ENCODE measurements at regions not wholly inside any gene's neighbourhood (a gene's known extent, or its start where the extent isn't known, plus 50 kb on each side); places are given as distances from the start of the nearest gene placed in this dataset.

GRCh38 chr9:85863875-85864274 is 77.1 kb upstream of the NAA35 start:
- Histone ChIP-seq H3K9ac (ENCODE audit: low read length) (no peak overlapping the region), H3K9me3 (ENCODE audit: control insufficient read depth in 1 of 2, insufficient read depth in 1 of 2, low read depth in 1 of 2, low read length in 2 of 2) (no peaks in the 10 kb centered on the region), H3K27ac (ENCODE audit: low read depth, low read length) (no peak overlapping the region), H3K36me3 (ENCODE audit: control insufficient read depth in 1 of 2, insufficient read depth in 2 of 2, low read length in 2 of 2) (no peaks in the 10 kb centered on the region), H2AFZ (ENCODE audit: low read depth, low read length, poor library complexity, severe bottlenecking) (no peak overlapping the region), H3K79me2 (ENCODE audit: insufficient read depth, low read length) (no peaks in the 10 kb centered on the region), H3K4me2 (ENCODE audit: low read length) (no peak overlapping the region), H3K27me3 (ENCODE audit: insufficient read depth, low read length) (no peaks in the 10 kb centered on the region), H4K20me1 (ENCODE audit: insufficient read depth) (no peaks in the 10 kb centered on the region), H3K4me3 (replicated peaks in 1 of 2; ENCODE audit: low read depth in 1 of 2, low read length in 2 of 2) (no peak overlapping the region), H3K9me2 (ENCODE audit: insufficient read depth) (no peaks in the 10 kb centered on the region), H3K4me1 (ENCODE audit: control insufficient read depth in 1 of 2, insufficient read depth in 2 of 2, low read length in 2 of 2) (peaks cover 14 to 16% of the 10 kb centered on the region in 2 experiments)
- intact Hi-C loops (cut with micrococcal nuclease) = no loop called here
- ATAC-seq (no peak), DNase-seq (ENCODE audit: low read depth, low spot score) (no peak)
- no TSS peak for BruUV-seq (replicated peaks)
- CTCF ChIA-PET = no interaction called here
- POLR2A ChIA-PET = no interaction called here
- TF ChIP-seq, protein P1, sequence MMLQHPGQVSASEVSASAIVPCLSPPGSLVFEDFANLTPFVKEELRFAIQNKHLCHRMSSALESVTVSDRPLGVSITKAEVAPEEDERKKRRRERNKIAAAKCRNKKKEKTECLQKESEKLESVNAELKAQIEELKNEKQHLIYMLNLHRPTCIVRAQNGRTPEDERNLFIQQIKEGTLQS (IDR thresholded peaks at IDR 0.05) = no peak
- TF ChIP-seq CEBPB (IDR thresholded peaks at IDR 0.05; ENCODE audit: low read depth) (no peak), ZNF274 (IDR thresholded peaks at IDR 0.05; ENCODE audit: low read depth, low read length) (no peak), EZH2phosphoT487 (IDR thresholded peaks at IDR 0.05; ENCODE audit: borderline replicate concordance) (no peak), EZH2 (IDR thresholded peaks at IDR 0.05) (no peak), YY1 (IDR thresholded peaks at IDR 0.05; ENCODE audit: extremely low read depth, insufficient replicate concordance, low read depth, low read length) (no peak), POLR2A (IDR thresholded peaks at IDR 0.05; ENCODE audit: borderline replicate concordance, extremely low read depth, insufficient read depth, insufficient read length) (no peak), ELF1 (IDR thresholded peaks at IDR 0.05; ENCODE audit: borderline replicate concordance, low read depth) (no peak), SRF (IDR thresholded peaks at IDR 0.05; ENCODE audit: low read depth) (no peak), TCF7L2 (IDR thresholded peaks at IDR 0.05; ENCODE audit: borderline replicate concordance, extremely low read depth, insufficient read depth, insufficient read length) (no peak), ZFX (IDR thresholded peaks at IDR 0.05) (no peak), FOSL1 (IDR thresholded peaks at IDR 0.05; ENCODE audit: low read depth) (no peak), CBX3 (IDR thresholded peaks at IDR 0.05; ENCODE audit: low read depth) (no peak)
- TF ChIP-seq, protein P2, sequence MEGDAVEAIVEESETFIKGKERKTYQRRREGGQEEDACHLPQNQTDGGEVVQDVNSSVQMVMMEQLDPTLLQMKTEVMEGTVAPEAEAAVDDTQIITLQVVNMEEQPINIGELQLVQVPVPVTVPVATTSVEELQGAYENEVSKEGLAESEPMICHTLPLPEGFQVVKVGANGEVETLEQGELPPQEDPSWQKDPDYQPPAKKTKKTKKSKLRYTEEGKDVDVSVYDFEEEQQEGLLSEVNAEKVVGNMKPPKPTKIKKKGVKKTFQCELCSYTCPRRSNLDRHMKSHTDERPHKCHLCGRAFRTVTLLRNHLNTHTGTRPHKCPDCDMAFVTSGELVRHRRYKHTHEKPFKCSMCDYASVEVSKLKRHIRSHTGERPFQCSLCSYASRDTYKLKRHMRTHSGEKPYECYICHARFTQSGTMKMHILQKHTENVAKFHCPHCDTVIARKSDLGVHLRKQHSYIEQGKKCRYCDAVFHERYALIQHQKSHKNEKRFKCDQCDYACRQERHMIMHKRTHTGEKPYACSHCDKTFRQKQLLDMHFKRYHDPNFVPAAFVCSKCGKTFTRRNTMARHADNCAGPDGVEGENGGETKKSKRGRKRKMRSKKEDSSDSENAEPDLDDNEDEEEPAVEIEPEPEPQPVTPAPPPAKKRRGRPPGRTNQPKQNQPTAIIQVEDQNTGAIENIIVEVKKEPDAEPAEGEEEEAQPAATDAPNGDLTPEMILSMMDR (IDR thresholded peaks at IDR 0.05 in 2 of 3, conservative IDR thresholded peaks at IDR 0.05 in 1 of 3; ENCODE audit: borderline replicate concordance in 1 of 3, insufficient read depth in 1 of 3, low read depth in 2 of 3, low read length in 2 of 3) = no peak
- TF ChIP-seq, protein P3, sequence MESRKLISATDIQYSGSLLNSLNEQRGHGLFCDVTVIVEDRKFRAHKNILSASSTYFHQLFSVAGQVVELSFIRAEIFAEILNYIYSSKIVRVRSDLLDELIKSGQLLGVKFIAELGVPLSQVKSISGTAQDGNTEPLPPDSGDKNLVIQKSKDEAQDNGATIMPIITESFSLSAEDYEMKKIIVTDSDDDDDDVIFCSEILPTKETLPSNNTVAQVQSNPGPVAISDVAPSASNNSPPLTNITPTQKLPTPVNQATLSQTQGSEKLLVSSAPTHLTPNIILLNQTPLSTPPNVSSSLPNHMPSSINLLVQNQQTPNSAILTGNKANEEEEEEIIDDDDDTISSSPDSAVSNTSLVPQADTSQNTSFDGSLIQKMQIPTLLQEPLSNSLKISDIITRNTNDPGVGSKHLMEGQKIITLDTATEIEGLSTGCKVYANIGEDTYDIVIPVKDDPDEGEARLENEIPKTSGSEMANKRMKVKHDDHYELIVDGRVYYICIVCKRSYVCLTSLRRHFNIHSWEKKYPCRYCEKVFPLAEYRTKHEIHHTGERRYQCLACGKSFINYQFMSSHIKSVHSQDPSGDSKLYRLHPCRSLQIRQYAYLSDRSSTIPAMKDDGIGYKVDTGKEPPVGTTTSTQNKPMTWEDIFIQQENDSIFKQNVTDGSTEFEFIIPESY (IDR thresholded peaks at IDR 0.05; ENCODE audit: extremely low read depth, insufficient replicate concordance, low read length) = no peak
- RAD21 ChIA-PET (ENCODE audit: low non-redundant PET in 1 of 2, low total read pairs in 2 of 2, uncharacterized antibody in 2 of 2, unreplicated experiment in 2 of 2) = no interaction called here

All from HCT116 (cell line).